GM21360 (cell line): ENCODE measurements at regions not wholly inside any gene's neighbourhood (a gene's known extent, or its start where the extent isn't known, plus 50 kb on each side); places are given as distances from the start of the nearest gene placed in this dataset.
"Not testable (repeated sequence)": the region's sequence is repeated elsewhere in the genome, so short reads cannot be mapped to it uniquely, and the experiment has no call there.

Experiments
- ATAC-seq: cut with Tn5 transposase; IDR thresholded peaks from one replicate; pipeline ENCODE4 v1.9.1; 2021; ENCODE audit warnings: mild to moderate bottlenecking, moderate library complexity; ENCODE audit not compliant: unreplicated experiment

GRCh38 chr4:75422998-75423397 is 91.2 kb downstream of the RCHY1 start:
- no peak for ATAC-seq

- ATAC-seq: no peak
Observed at GRCh38 chr4:75412746-75413145, 101.5 kb downstream of the RCHY1 start.

GRCh38 chr4:75398501-75398900 is 115.7 kb downstream of the RCHY1 start:
- no peak for ATAC-seq

- ATAC-seq: no peak
Observed at GRCh38 chr4:75391489-75392166, 122.6 kb downstream of the RCHY1 start.

GRCh38 chr4:75386426-75386825 is 127.8 kb downstream of the RCHY1 start:
- not testable (repeated sequence) for ATAC-seq

- no peak for ATAC-seq
Observed at GRCh38 chr4:75385106-75385505, 129.1 kb downstream of the RCHY1 start.

GRCh38 chr4:75376543-75376942 is 137.7 kb downstream of the RCHY1 start:
- ATAC-seq: no peak

GRCh38 chr4:75371915-75372314 is 142.3 kb downstream of the RCHY1 start:
- ATAC-seq: no peak

GRCh38 chr4:75370576-75370975 is 143.6 kb downstream of the RCHY1 start:
- no peak for ATAC-seq

GRCh38 chr4:75345423-75345822 is 168.8 kb downstream of the RCHY1 start:
- ATAC-seq: no peak

- ATAC-seq: no peak
Observed at GRCh38 chr4:75344915-75345314, 169.3 kb downstream of the RCHY1 start.

- ATAC-seq: no peak
Observed at GRCh38 chr4:75343333-75343732, 170.9 kb downstream of the RCHY1 start.

GRCh38 chr4:75340561-75340960 is 173.6 kb downstream of the RCHY1 start:
- no peak for ATAC-seq

GRCh38 chr4:75338352-75338880 is 175.8 kb downstream of the RCHY1 start:
- ATAC-seq: no peak

- no peak for ATAC-seq
Observed at GRCh38 chr4:75327804-75328512, 186.2 kb downstream of the RCHY1 start.

- no peak for ATAC-seq
Observed at GRCh38 chr4:75325318-75325979, 188.8 kb downstream of the RCHY1 start.

- ATAC-seq: no peak
Observed at GRCh38 chr4:75321484-75321883, 192.7 kb downstream of the RCHY1 start.

GRCh38 chr4:75317641-75318040 is 196.6 kb downstream of the RCHY1 start:
- ATAC-seq: not testable (repeated sequence)

GRCh38 chr4:75308049-75308448 is 206.2 kb downstream of the RCHY1 start:
- no peak for ATAC-seq

- ATAC-seq: no peak
Observed at GRCh38 chr4:75306506-75306905, 207.7 kb downstream of the RCHY1 start.

- ATAC-seq: no peak
Observed at GRCh38 chr4:75302648-75303047, 211.6 kb downstream of the RCHY1 start.
